NCI-H748 (cell line): ENCODE measurements at regions not wholly inside any gene's neighbourhood (a gene's known extent, or its start where the extent isn't known, plus 50 kb on each side); places are given as distances from the start of the nearest gene placed in this dataset.
"Not testable (repeated sequence)": the region's sequence is repeated elsewhere in the genome, so short reads cannot be mapped to it uniquely, and the experiment has no call there.

Experiments
- DNase-seq: peaks from one replicate; lab custom pipeline; 2025; ENCODE audit not compliant: unreplicated experiment; lab: John Stamatoyannopoulos, UW

DNA sequence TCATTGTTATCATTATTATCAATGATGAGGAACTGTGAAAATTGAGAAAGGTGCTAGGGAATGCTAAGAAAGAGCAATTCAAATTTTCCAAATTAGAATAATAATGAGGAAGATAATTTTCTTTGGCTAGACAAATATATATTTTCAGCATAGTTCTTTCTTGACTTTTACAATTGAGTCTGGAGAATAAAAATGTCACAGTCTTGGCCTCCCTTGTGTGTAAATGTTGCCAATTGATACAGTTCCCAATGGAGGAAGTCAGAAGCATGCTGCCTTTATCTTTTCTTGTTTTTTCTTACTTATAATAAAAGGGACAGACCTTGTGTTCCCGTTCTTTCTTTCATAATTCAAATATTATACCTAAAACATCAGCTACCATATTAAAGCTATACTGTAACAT lies 774.4 kb downstream of the SI start:
- no peak for DNase-seq

DNA sequence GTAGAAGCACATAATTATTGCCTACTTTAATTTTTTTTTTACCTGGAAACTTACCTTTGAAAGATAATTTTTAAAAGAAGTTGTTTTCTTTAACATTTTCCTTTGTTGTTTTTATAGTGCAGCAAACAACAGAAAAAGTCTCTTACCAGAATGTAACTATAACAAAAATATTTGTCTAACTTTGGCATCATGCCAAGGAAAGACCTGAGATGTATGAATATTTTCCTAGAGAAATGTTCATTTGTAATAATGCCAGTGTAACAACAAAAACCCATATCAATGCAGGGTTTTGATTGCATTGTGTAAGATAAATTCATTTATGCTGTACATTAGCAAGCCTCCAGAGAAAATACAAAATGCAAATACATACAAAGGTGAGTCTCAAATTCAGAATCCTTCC lies 775.7 kb downstream of the SI start:
- DNase-seq: peak; percentile 2

DNA sequence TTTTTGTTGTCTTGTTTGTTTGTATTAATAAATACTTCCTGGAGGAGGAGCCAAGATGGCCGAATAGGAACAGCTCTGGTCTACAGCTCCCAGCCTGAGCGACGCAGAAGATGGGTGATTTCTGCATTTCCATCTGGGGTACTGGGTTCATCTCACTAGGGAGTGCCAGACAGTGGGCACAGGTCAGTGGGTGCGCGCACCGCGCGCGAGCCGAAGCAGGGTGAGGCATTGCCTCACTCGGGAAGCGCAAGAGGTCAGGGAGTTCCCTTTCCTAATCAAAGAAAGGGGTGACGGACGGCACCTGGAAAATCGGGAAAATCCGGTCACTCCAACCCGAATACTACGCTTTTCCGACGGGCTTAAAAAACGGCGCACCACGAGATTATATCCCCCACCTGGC lies 786.8 kb downstream of the SI start:
- DNase-seq: not testable (repeated sequence)

DNA sequence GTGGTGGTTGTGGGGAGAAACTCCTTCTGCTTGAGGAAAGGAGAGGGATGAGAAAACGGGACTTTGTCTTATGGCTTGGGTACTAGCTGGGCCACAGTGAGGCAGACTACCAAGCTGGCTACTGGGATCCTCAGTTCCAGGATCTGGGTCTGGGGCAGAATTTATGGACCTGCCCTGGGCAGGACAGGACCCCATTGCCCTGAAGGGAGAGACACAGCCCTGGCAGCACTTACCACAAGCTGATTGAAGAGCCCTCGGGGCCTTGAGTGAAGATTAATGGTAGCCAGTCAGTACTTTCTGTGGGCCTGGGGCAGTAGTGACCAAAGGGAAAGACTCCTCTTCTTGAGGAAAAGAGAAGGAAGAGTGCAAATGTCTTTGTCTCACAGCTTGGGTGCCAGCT lies 799.7 kb downstream of the SI start:
- DNase-seq: no peak

- DNase-seq: no peak
These were observed 811.2 kb downstream of the SI start for GRCh38 chr3:164267053-164267452.

GRCh38 chr3:164250923-164251322 lies 827.4 kb downstream of the SI start:
- no peak for DNase-seq

GRCh38 chr3:164236851-164237250 lies 841.4 kb downstream of the SI start:
- no peak for DNase-seq

GRCh38 chr3:164235289-164236028 lies 842.8 kb downstream of the SI start:
- no peak for DNase-seq

- no peak for DNase-seq
These were observed 844.3 kb downstream of the SI start for GRCh38 chr3:164233951-164234350.

- DNase-seq: no peak
These were observed 846.6 kb downstream of the SI start for GRCh38 chr3:164231718-164232117.

DNA sequence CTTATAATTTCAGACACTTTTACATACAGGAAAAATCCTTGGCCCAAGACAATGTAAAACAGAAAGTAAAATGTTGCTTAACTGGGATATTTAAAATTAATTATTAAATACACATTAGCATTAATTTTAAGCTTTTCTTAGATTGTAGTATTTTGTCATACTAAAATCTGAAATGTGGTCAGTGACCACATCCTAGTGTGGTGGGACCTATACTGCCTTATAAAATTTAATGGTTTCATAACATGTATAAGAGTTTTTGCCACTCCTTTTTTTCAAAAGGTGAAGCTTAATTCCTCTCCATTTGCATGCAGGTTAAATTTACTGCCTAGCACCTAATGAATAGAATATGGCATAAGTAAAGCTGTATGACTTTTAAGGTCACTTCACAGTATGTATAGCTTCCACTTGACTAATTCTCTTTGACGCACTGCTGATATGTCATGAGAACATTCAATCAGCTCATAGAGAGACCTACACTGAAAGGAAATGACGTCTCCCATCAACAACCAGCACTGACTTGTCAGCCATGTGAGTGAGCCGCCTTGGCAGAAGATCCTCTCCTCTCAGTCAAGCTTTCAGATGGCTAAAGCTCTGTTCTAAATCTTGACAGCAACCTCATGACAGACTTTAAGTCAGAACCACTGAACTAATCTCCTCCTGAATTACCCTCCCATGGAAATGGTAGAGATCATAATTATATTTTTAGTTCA lies 847.8 kb downstream of the SI start:
- no peak for DNase-seq

DNA sequence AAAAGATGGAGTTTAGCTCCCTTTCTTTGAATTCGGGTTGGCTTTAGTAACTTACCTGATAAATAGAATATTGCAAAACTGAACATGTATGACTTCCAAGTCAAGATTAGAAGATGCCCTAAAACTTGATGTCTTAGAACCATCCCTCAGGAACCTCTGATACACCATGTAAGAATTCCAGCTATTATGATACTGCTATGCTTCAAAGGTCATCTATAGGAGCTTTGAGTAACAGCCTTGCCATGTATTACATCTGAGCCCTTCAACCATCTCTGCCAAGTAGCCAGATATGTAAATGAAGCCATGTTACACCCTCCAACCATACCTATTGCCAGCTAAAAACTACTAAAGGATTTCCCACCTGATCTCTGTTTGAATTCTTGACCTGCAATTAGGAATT lies 854.2 kb downstream of the SI start:
- DNase-seq: no peak

DNA sequence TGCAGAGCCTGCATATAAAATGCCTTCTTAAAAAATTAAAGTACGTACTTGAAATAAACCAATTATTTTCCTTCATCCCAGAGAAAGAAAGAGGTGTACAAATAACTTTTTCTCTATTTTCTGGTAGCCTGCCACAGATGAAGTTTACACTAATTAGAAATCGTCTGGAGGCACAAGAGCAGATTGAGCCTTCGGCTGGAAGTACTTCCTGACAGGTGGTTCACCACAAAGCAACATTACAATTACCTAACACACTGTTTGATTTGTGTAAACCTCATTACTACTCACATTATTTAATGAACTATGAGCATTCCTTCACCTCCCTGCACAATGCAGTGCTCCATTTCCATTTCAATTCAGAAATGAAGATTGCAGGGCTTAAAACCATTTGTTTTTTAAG lies 856.1 kb downstream of the SI start:
- peak; percentile 83 for DNase-seq

- DNase-seq: no peak
These were observed 857.0 kb downstream of the SI start for GRCh38 chr3:164221297-164221696.

DNA sequence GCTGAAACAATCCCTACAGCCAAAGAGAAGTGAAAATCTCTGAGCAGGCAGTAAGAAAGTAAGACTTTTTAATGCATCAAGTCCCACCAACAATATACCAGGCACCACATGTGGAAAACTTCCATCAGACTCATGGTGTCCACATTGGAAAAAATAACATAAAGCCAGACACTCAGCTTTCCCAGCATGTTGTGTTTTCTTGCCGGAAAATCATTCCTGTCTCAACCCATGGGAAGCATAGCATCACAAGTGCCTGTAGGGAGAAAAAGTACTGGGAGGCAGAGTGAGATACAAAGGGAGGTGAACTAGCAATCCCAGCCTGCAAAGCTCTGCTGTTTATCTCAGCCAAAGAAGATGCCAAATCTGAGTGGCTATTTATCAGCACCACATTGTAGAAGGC lies 868.9 kb downstream of the SI start:
- DNase-seq: no peak

DNA sequence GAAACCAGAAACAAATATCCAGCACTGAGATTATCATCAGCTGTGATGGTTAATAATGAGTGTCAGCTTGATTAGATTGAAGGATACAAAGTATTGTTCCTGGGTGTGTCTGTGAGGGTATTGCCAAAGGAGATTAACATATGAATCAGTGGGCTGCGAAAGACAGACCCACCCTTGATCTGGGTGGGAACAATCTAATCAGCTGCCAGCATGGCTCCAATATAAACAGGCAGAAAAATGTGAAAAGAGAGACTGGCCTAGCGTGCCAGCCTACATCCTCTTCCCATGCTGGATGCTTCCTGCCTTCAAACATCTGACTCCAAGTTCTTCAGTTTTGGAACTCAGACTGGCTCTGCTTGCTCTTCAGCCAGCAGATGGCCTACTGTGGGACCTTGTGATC lies 869.5 kb downstream of the SI start:
- peak; percentile 42 for DNase-seq

DNA sequence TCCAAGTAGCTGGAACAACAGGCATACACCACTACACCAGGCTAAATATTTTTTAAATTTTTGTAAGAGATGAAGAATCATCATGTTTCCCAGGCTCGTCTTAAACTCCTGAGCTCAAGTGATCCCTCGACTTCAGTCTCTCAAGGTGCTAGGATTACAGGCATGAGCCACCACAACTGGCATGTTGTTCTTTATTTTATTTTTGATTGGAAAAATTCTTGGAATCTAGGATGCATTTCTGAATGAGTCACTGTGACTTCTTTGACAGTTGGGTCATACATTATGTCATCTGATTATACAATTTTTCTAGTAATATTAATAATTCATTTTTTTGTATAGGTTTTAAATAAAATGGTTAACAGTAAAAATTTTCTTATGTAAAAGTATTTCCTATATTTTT lies 870.2 kb downstream of the SI start:
- no peak for DNase-seq

GRCh38 chr3:164200053-164200823 lies 878.1 kb downstream of the SI start:
- DNase-seq: no peak

- no peak for DNase-seq
These were observed 881.8 kb downstream of the SI start for GRCh38 chr3:164196477-164196876.

- no peak for DNase-seq
These were observed 883.5 kb downstream of the SI start for GRCh38 chr3:164194842-164195241.

GRCh38 chr3:164192974-164193373 lies 885.3 kb downstream of the SI start:
- DNase-seq: no peak

DNA sequence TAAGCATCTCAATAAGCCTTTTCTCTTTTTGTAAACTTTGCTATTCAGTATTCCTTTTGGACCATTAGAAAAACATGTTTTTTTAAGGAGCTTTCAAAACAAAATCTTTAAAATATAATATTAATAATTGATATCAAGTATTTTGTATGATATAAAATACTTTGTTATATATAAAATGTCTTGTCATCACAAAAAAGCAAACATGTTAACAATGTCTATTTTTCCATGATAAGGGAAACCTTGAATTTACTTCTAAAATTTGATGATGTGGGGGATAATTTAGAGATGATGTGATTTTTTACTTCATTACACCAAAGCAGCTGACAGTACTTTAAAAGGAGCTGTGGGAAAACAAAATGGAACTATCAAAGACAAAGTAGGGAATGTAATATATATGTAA lies 887.7 kb downstream of the SI start:
- no peak for DNase-seq
